ENCODE measurements at regions not wholly inside any gene's neighbourhood (a gene's known extent, or its start where the extent isn't known, plus 50 kb on each side); places are given as distances from the start of the nearest gene placed in this dataset.
A peak's percentile ranks its signal among the peaks of the same experiment; 100 is the strongest.

- Histone ChIP-seq H3K79me2 (ENCODE audit: insufficient read depth, low read length) (no peaks in the 10 kb centered on the region), H3K4me3 (replicated peaks in 1 of 3; ENCODE audit: low read depth in 2 of 3, low read length in 3 of 3) (no peak overlapping the region), H3K4me1 (ENCODE audit: control insufficient read depth in 1 of 2, insufficient read depth in 2 of 2, low read length in 2 of 2) (no peaks in the 10 kb centered on the region), H3K4me2 (replicated peaks; ENCODE audit: extremely low read depth, low read length, poor library complexity, severe bottlenecking) (no peak overlapping the region), H3K27ac (ENCODE audit: low read depth in 1 of 2, low read length in 2 of 2) (no peak overlapping the region), H3K9me3 (replicated peaks in 1 of 2; ENCODE audit: control insufficient read depth in 1 of 2, insufficient read depth in 1 of 2, low read length in 2 of 2) (no peaks in the 10 kb centered on the region), H3K9ac (ENCODE audit: insufficient read depth, low read length, poor library complexity, severe bottlenecking) (no peak overlapping the region), H2AFZ (ENCODE audit: insufficient read depth, low read depth, low read length, poor library complexity, severe bottlenecking) (no peak overlapping the region), H3K27me3 (ENCODE audit: control insufficient read depth in 2 of 2, insufficient read depth in 2 of 2, low read length in 2 of 2) (peaks cover 0 to 1% of the 10 kb centered on the region in 2 donors), H3K36me3 (replicated peaks in 1 of 2; ENCODE audit: control insufficient read depth in 1 of 2, insufficient read depth in 2 of 2, low read length in 2 of 2) (no peaks in the 10 kb centered on the region), H4K20me1 (ENCODE audit: insufficient read depth, low read length) (no peaks in the 10 kb centered on the region)
- no peak for DNase-seq
- TF ChIP-seq CTCF (IDR thresholded peaks at IDR 0.05), result no peak
- Mint-ChIP-seq H3K27ac (no peak overlapping the region), H3K4me1 (no peaks in the 10 kb centered on the region), H3K4me3 (no peak overlapping the region), H3K36me3 (no peaks in the 10 kb centered on the region), H3K9me3 (no peaks in the 10 kb centered on the region), H3K27me3 (ENCODE audit: low read depth in 3 of 3) (peaks cover 0 to 17% (median 16%) of the 10 kb centered on the region in 3 donors)
- WGBS (ENCODE audit: insufficient coverage), result no CpG with 5 or more reads among the region's 2 CpGs
- intact Hi-C loops (cut with micrococcal nuclease), result no loop called here
Measured at GRCh38 chr20:22460803-22461202, 123.6 kb downstream of the FOXA2 start.

- Histone ChIP-seq H3K9ac (ENCODE audit: insufficient read depth, low read length, poor library complexity, severe bottlenecking) (no peak overlapping the region), H2AFZ (ENCODE audit: insufficient read depth, low read depth, low read length, poor library complexity, severe bottlenecking) (no peak overlapping the region), H3K4me1 (ENCODE audit: control insufficient read depth in 1 of 2, insufficient read depth in 2 of 2, low read length in 2 of 2) (no peaks in the 10 kb centered on the region), H3K27me3 (ENCODE audit: control insufficient read depth in 2 of 2, insufficient read depth in 2 of 2, low read length in 2 of 2) (peaks cover 0 to 2% of the 10 kb centered on the region in 2 donors), H3K79me2 (ENCODE audit: insufficient read depth, low read length) (no peaks in the 10 kb centered on the region), H3K27ac (ENCODE audit: low read depth in 1 of 2, low read length in 2 of 2) (no peak overlapping the region), H3K9me3 (replicated peaks in 1 of 2; ENCODE audit: control insufficient read depth in 1 of 2, insufficient read depth in 1 of 2, low read length in 2 of 2) (no peaks in the 10 kb centered on the region), H3K4me2 (replicated peaks; ENCODE audit: extremely low read depth, low read length, poor library complexity, severe bottlenecking) (no peak overlapping the region), H3K36me3 (replicated peaks in 1 of 2; ENCODE audit: control insufficient read depth in 1 of 2, insufficient read depth in 2 of 2, low read length in 2 of 2) (no peaks in the 10 kb centered on the region), H3K4me3 (replicated peaks in 1 of 3; ENCODE audit: low read depth in 2 of 3, low read length in 3 of 3) (no peak overlapping the region), H4K20me1 (ENCODE audit: insufficient read depth, low read length) (no peaks in the 10 kb centered on the region)
- Mint-ChIP-seq H3K4me3 (no peak overlapping the region), H3K4me1 (no peaks in the 10 kb centered on the region), H3K9me3 (no peaks in the 10 kb centered on the region), H3K27ac (peak overlapping the region in 1 of 7 donors; percentile 33), H3K27me3 (ENCODE audit: low read depth in 3 of 3) (peaks cover 0 to 17% (median 11%) of the 10 kb centered on the region in 3 donors), H3K36me3 (no peaks in the 10 kb centered on the region)
- no peak for TF ChIP-seq CTCF (IDR thresholded peaks at IDR 0.05)
- intact Hi-C loops (cut with micrococcal nuclease), result no loop called here
- 100% methylated on average over 1 of the region's 1 CpG for WGBS (ENCODE audit: insufficient coverage)
- DNase-seq, result no peak
Measured at GRCh38 chr20:22460231-22460630, 124.1 kb downstream of the FOXA2 start.

All from CD14-positive monocyte (primary cell).